Muscle of arm (tissue), 1 donor: ENCODE measurements at regions not wholly inside any gene's neighbourhood (a gene's known extent, or its start where the extent isn't known, plus 50 kb on each side); places are given as distances from the start of the nearest gene placed in this dataset.

Source experiments
- DNase-seq: peaks from one replicate; pipeline ENCODE4 v3.0.0-alpha.2; 2013

GRCh38 chr2:120566331-120567035 lies 169.2 kb upstream of the GLI2 start:
- peak; percentile 68 for DNase-seq

GRCh38 chr2:120567128-120567527 lies 168.5 kb upstream of the GLI2 start:
- no peak for DNase-seq

GRCh38 chr2:120568089-120568974 lies 167.3 kb upstream of the GLI2 start:
- DNase-seq: no peak

- no peak for DNase-seq
These were observed 166.7 kb upstream of the GLI2 start for GRCh38 chr2:120568975-120569268.

GRCh38 chr2:120570001-120570400 lies 165.7 kb upstream of the GLI2 start:
- no peak for DNase-seq

- no peak for DNase-seq
These were observed 165.1 kb upstream of the GLI2 start for GRCh38 chr2:120570546-120570945.

- no peak for DNase-seq
These were observed 164.5 kb upstream of the GLI2 start for GRCh38 chr2:120571015-120571728.

GRCh38 chr2:120572226-120572625 lies 163.4 kb upstream of the GLI2 start:
- DNase-seq: no peak

GRCh38 chr2:120574620-120575019 lies 161.0 kb upstream of the GLI2 start:
- DNase-seq: no peak

GRCh38 chr2:120575966-120576365 lies 159.7 kb upstream of the GLI2 start:
- no peak for DNase-seq

- no peak for DNase-seq
These were observed 158.9 kb upstream of the GLI2 start for GRCh38 chr2:120576509-120577474.

GRCh38 chr2:120577721-120578295 lies 157.9 kb upstream of the GLI2 start:
- no peak for DNase-seq

GRCh38 chr2:120578576-120579352 lies 156.9 kb upstream of the GLI2 start:
- DNase-seq: no peak

- DNase-seq: no peak
These were observed 155.6 kb upstream of the GLI2 start for GRCh38 chr2:120579916-120580685.

- DNase-seq: no peak
These were observed 155.0 kb upstream of the GLI2 start for GRCh38 chr2:120580709-120581108.

GRCh38 chr2:120583121-120583520 lies 152.5 kb upstream of the GLI2 start:
- DNase-seq: no peak

GRCh38 chr2:120583851-120584570 lies 151.7 kb upstream of the GLI2 start:
- no peak for DNase-seq

- DNase-seq: no peak
These were observed 149.0 kb upstream of the GLI2 start for GRCh38 chr2:120586507-120587278.
